Sigmoid colon (tissue), 4 donors: ENCODE measurements at regions not wholly inside any gene's neighbourhood (a gene's known extent, or its start where the extent isn't known, plus 50 kb on each side); places are given as distances from the start of the nearest gene placed in this dataset.

Experiments used
- CTCF ChIP-seq, 4 experiments: fragments of 450-650 bp in 3 of 4; fragments of 200-600 bp in 1 of 4; IDR thresholded peaks; one replicate each; pipeline ENCODE4 v1.5.1; 2016 to 2019; ENCODE audit warnings: antibody characterized with exemption in 4 of 4, mild to moderate bottlenecking in 3 of 4, moderate library complexity in 2 of 4
- EP300 ChIP-seq, 4 donors: sonication (generic); formaldehyde crosslinking; IDR thresholded peaks; one replicate each; pipeline ENCODE4 v1.6.1; 2017; ENCODE audit warnings: antibody characterized with exemption in 4 of 4
- POLR2A ChIP-seq, 2 donors: fragments of 450-650 bp; IDR thresholded peaks; one replicate each; pipeline ENCODE4 v1.6.1; 2016; ENCODE audit warnings: antibody characterized with exemption in 2 of 2, mild to moderate bottlenecking in 2 of 2, moderate library complexity in 2 of 2
- POLR2AphosphoS5 ChIP-seq, 4 donors: sonication (generic); formaldehyde crosslinking; IDR thresholded peaks; one replicate each; pipeline ENCODE4 v1.6.1; 2017; ENCODE audit warnings: antibody characterized with exemption in 4 of 4

GRCh38 chr4:14072506-14072905, 445.0 kb upstream of the BOD1L1 start:
- no peak for TF ChIP-seq CTCF (IDR thresholded peaks at IDR 0.05)
- TF ChIP-seq POLR2AphosphoS5 (IDR thresholded peaks at IDR 0.05): no peak
- TF ChIP-seq POLR2A (IDR thresholded peaks at IDR 0.05): no peak
- no peak for TF ChIP-seq EP300 (IDR thresholded peaks at IDR 0.05)
